ENCODE measurements at regions not wholly inside any gene's neighbourhood (a gene's known extent, or its start where the extent isn't known, plus 50 kb on each side); places are given as distances from the start of the nearest gene placed in this dataset.

DNA sequence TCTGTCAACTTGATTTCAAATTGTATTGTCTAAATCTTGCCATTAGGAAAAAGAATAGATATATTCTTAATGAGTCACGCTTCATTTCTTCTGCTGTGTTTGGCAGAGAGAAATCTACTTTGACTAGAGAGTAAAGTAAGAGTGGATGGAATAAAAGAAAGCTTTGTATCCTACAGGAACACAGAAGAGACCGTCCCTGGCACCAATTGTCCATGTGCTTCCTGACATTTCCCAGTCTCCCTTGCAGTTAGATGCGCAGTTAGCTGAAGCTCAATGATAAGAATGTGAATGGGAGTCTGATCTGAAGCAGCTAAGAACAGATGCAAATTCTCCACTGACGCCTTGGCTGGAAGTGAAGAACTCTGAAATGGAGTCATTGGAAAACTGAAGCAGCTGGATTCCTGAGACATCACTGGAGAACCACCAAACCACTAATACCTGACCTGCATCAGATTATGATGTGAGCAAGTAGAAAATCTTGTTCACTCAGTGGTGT, 528.2 kb upstream of the MARCKS start:
- DNase-seq: no peak

DNA sequence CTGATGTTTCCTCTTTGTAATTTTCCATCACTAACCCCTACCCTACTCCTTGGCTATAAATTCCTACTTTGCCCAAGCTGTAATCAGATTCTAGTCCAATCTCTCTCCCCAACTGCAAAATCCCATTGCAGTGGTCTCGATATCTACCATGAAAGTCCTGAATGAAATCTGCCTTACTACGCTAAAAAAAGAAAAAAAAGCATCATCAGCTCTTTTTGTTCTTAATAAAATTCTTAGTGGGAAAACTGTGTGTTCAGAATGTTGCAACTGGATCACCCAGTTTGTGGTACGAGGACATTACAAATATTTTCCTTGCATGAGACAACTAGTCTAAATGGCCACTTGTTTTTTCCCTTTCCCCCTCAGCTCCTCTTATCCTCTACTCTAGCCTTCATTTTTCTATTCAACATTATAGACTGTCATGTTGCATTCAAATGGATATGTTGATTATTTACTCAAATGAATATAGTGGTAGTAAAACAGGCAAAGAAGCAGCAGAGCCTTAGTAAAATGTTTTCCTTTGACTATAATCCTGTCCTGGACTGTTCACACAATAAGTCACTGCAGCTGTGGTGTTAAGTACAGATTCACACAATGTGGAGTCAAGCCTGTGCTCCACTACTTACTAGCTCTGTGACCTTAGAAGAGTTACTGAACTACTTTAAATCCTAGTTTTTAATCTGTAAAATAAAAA, 527.1 kb upstream of the MARCKS start:
- no peak for DNase-seq

- DNase-seq: no peak
Observed at GRCh38 chr6:113330636-113330946, 526.6 kb upstream of the MARCKS start.

DNA sequence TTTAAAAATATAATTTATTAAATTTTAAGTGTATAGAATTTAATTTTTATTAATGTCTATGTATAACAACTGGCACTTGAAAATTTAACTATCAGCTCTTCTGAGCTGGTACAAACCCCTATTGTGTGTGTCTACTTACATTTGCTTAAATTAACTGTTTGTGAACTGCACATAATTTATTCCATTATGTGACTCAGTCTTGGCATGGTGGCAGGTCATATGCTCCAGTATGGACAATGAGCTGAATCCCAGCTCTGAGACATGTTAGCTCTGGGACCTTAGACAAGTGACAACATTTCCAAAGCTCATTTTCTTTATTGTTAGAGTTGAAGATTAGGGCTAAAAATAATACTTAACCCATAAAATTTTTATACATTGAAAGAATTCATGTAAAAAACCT, 526.1 kb upstream of the MARCKS start:
- no peak for DNase-seq

GRCh38 chr6:113338644-113339043, 518.5 kb upstream of the MARCKS start:
- DNase-seq: no peak

GRCh38 chr6:113339209-113339608, 517.9 kb upstream of the MARCKS start:
- no peak for DNase-seq

DNA sequence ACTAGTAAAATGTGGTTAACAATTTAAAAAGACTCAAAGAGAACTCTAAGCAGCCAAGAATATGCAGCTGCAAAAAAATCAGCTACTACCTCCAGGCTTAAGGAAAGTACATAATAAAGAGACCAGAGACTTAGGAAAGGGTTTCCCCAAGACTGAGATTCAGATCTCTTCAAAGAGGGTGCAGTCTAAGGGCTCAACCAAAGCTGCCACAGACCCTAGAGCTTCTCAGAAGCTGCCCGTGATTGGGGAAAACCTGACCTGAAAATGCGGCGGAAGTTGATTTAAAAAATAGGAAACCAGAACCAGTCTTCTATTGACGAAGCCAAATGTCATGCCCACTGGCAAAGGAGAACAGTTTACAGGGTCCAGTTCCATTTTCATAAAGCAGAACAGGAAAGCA, 516.8 kb upstream of the MARCKS start:
- DNase-seq: no peak

- DNase-seq: no peak
Observed at GRCh38 chr6:113343940-113344339, 513.2 kb upstream of the MARCKS start.

DNA sequence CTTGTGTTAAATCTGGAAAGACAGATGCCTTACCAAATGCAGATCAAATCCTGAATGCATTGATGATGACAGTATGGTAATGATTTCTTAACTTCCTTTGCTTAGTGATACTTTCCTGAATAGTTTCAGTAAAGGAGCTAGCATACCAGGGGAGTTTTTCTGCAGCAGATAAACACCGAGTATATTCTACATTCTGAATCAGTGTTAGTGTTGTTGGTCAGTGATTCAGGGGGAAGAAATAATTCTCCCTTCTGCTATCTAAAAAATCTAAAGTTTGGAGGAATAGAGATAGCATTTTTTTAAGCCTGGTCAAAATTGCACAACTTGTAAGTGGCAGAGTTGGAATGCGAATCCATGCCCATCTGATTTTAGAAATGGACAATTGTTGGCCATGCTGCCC, 512.2 kb upstream of the MARCKS start:
- no peak for DNase-seq

- DNase-seq: no peak
Observed at GRCh38 chr6:113347436-113347835, 509.7 kb upstream of the MARCKS start.

DNA sequence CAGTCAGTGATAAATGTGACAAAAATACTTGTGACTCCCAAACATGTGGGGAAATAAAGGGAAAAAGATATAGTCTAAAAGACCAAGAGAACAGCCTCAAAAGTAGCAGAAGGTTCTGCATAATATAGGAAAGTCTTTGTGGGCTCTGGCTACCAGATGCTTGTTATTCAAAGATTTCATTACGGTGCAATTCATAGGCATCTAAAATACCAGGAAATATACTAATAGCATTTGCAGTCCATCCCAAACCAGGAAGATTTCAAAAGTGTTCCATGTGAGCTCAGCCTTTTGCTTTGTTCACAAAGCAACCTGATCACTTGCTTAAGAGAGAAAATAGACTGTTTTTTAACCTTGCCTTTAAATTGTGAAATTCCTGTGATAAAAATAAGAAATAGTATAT, 506.7 kb upstream of the MARCKS start:
- no peak for DNase-seq

DNA sequence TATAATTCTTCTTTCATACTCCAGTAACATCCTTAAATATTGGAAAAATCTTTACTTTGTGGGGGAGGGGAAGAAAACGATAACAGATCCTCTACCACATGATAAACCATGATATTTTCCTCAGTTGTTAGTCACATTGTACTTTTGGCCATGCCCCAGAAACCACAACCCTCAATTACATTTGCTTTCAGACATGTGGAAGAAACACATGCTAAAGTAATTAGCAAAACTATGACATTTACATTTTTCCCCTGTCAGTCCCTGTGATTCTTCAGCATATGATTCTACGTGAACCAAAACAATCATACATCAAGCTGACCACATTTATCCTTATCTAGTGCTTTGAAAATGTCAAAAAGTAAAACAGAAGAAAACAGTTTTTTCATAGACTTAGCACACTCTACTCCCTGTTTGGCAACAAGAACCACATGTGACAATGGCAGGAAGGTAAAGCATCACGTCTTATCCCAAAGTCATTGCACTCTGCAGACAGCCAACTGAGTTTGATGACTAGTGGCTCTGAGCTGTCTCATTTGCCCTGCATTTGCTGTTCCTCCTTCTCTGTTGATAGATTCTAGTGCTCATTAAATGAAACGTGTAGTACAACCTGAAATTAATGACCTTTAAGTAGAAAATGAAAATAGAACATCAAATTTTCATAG, 505.8 kb upstream of the MARCKS start:
- no peak for DNase-seq

DNA sequence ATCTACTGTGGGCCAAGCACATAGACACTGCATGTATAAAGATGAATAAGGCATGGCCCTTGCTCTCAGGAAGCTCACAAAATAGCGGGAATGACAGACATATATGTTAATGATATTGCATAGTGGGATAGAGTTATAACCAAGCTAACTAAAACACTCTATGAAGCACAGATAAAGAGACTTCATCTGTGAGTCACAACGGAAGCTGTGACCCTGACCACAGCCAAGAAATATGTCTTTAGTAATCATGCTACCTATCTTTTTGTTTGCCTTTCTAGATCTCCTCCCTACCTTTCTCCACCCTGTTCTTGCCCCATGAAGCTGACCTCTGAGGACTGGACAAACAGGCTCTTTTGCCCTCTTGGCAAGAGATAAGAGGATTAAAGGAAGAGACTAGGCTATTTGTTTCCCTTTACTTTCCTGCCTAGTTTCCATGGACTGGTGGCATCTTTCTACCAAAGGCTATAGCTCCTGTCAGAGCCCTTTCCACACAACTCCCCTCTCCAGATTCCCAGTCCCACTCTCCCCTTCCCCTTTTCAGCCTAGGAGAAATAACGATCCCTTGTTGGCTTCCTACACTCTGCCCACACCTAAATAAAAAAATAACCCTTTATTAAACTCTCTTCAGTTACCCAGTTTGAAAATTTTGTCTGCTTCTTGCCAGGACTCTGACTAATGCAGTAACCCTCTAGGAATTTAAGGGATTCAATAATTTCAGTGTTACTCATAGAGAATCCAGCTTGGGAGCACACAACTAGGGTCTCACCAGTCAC, 504.9 kb upstream of the MARCKS start:
- no peak for DNase-seq

DNA sequence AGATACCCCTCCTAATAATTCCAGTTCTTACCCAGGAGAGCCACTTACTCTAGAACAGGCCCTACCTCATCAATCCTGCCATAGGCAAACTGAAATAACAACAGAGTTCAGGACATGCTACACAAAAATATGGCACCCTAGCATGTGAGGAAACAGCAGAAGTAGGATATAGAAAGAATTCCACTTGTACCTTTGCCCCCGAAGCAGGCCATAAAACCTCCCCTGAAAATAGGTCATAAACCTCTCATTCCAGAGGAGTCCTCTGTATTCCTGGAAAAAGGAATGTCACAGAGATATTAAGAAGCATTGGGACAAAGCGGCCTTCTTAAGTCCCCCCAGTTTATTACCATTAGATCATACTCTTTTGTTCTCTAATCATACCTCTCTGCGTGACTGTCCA, 504.3 kb upstream of the MARCKS start:
- no peak for DNase-seq

DNA sequence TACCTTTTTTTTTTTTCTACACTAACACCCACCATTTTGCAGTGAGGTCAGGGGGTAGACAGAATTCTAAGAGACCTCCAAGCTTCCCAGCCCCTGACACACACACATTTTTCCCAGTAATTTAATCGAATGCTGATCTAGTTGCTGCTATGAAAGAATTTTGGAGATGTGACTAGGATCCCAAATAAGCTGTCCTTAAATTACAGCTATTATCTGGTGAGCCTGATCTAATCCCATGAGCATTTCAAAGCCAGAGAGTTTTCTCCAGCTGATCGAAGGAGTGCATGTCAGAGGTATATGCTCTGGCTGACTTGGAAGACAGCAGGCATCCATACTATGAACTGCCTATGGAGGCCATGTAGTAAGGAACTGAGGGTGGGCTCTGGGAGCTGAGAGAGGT, 503.8 kb upstream of the MARCKS start:
- DNase-seq: no peak

GRCh38 chr6:113354204-113354895, 502.8 kb upstream of the MARCKS start:
- no peak for DNase-seq

DNA sequence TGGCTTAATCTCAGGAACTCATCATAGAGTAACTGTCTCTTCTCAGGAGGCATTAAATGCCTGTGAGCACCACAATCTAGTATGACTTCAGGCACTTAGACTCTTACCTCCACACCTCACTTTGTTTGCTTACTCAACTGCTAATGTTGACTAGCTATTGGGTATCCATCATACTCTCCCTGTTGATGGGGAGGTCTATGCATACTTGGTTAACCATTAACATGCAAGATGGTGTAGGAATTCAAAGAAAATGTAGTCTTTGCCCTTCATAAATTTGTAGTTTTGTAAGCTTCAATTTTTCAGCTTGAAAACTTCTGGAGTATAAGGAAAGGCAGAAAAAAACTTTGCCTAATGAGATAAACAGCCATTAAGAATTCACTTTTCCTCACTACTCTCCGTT, 501.0 kb upstream of the MARCKS start:
- DNase-seq: no peak

- no peak for DNase-seq
Observed at GRCh38 chr6:113357041-113357440, 500.1 kb upstream of the MARCKS start.

- no peak for DNase-seq
Observed at GRCh38 chr6:113358063-113358583, 499.0 kb upstream of the MARCKS start.

- DNase-seq: no peak
Observed at GRCh38 chr6:113359155-113360140, 497.7 kb upstream of the MARCKS start.

DNA sequence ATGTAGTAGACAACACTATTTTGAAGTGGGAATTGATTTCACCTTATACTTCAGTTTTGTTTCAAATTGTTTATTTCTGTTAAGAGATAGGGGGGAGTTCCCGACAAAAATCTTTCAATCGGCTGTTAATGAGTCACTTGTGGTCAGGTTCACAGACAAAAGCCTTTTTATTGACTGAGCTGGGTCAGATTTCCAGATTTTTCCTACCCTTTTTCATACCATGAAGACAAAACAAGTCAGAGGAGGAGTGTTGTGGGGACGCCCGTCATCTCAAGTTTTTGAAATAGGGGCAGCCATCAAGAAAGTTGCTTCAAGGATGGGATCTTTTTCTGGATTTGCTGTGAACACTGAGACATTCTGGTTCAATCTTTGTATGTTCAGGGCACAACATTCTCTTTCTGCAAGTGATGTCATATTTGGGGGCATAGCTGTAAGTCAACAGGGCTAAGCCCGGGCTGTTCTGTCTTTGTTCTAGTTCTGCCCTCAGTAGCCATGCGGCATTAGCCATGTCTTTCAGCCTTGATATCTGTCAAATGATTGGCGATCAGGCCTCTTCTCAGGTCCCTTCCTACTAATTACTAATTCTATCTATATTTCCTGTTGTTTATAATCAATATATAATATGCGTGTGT, 496.0 kb upstream of the MARCKS start:
- no peak for DNase-seq
